GM19240 (cell line): ENCODE measurements at regions not wholly inside any gene's neighbourhood (a gene's known extent, or its start where the extent isn't known, plus 50 kb on each side); places are given as distances from the start of the nearest gene placed in this dataset.
"Not testable (repeated sequence)": the region's sequence is repeated elsewhere in the genome, so short reads cannot be mapped to it uniquely, and the experiment has no call there.

Experiments
- DNase-seq: peaks from one replicate; pipeline ENCODE4 v3.0.0; 2011; ENCODE audit warnings: low spot score; ENCODE audit not compliant: insufficient read length

- DNase-seq: not testable (repeated sequence)
These were observed 63.5 kb downstream of the UNC93B1 start for GRCh38 chr11:67940440-67940839.

- DNase-seq: not testable (repeated sequence)
These were observed 64.9 kb downstream of the UNC93B1 start for GRCh38 chr11:67938964-67939363.

GRCh38 chr11:67938371-67938770 lies 65.5 kb downstream of the UNC93B1 start:
- DNase-seq: not testable (repeated sequence)

- DNase-seq: not testable (repeated sequence)
These were observed 80.3 kb downstream of the UNC93B1 start for GRCh38 chr11:67923565-67923964.

GRCh38 chr11:67920546-67920945 lies 83.4 kb downstream of the UNC93B1 start:
- not testable (repeated sequence) for DNase-seq

- DNase-seq: not testable (repeated sequence)
These were observed 91.7 kb downstream of the UNC93B1 start for GRCh38 chr11:67912184-67912583.

GRCh38 chr11:67911211-67911610 lies 92.7 kb downstream of the UNC93B1 start:
- not testable (repeated sequence) for DNase-seq

GRCh38 chr11:67910803-67911202 lies 93.1 kb downstream of the UNC93B1 start:
- DNase-seq: not testable (repeated sequence)

- DNase-seq: not testable (repeated sequence)
These were observed 96.9 kb downstream of the UNC93B1 start for GRCh38 chr11:67906969-67907368.

GRCh38 chr11:67899462-67899861 lies 104.4 kb downstream of the UNC93B1 start:
- not testable (repeated sequence) for DNase-seq

- DNase-seq: not testable (repeated sequence)
These were observed 110.4 kb downstream of the UNC93B1 start for GRCh38 chr11:67893487-67893886.

GRCh38 chr11:67889646-67890045 lies 114.3 kb downstream of the UNC93B1 start:
- not testable (repeated sequence) for DNase-seq

GRCh38 chr11:67888056-67888455 lies 115.8 kb downstream of the UNC93B1 start:
- DNase-seq: not testable (repeated sequence)

- DNase-seq: not testable (repeated sequence)
These were observed 117.2 kb downstream of the UNC93B1 start for GRCh38 chr11:67886672-67887071.

GRCh38 chr11:67886207-67886606 lies 117.7 kb downstream of the UNC93B1 start:
- not testable (repeated sequence) for DNase-seq

GRCh38 chr11:67885574-67885973 lies 118.3 kb downstream of the UNC93B1 start:
- not testable (repeated sequence) for DNase-seq

GRCh38 chr11:67884761-67885558 lies 118.9 kb downstream of the UNC93B1 start:
- not testable (repeated sequence) for DNase-seq

- DNase-seq: not testable (repeated sequence)
These were observed 119.7 kb downstream of the UNC93B1 start for GRCh38 chr11:67884073-67884757.

- DNase-seq: not testable (repeated sequence)
These were observed 121.6 kb downstream of the UNC93B1 start for GRCh38 chr11:67882304-67882703.

GRCh38 chr11:67881836-67882235 lies 122.1 kb downstream of the UNC93B1 start:
- not testable (repeated sequence) for DNase-seq

GRCh38 chr11:67880594-67881196 lies 123.2 kb downstream of the UNC93B1 start:
- not testable (repeated sequence) for DNase-seq

GRCh38 chr11:67878666-67879065 lies 125.2 kb downstream of the UNC93B1 start:
- not testable (repeated sequence) for DNase-seq
